Body of pancreas (tissue), 4 donors: ENCODE measurements at regions not wholly inside any gene's neighbourhood (a gene's known extent, or its start where the extent isn't known, plus 50 kb on each side); places are given as distances from the start of the nearest gene placed in this dataset.

ENCODE experiments used
- POLR2A ChIP-seq, 3 donors: fragments of 450-650 bp; IDR thresholded peaks; one replicate each; pipeline ENCODE4 v1.6.1; 2016; ENCODE audit warnings: antibody characterized with exemption in 3 of 3, mild to moderate bottlenecking in 2 of 3
- TF ChIP-seq, protein P1 (sequence below), 7 experiments: fragments of 450-650 bp in 4 of 7; fragments of 200-600 bp in 3 of 7; sonication (generic) in 3 of 7; IDR thresholded peaks; one replicate each; pipeline ENCODE4 v1.5.1; 2016 to 2019; ENCODE audit warnings: antibody characterized with exemption in 7 of 7

DNA sequence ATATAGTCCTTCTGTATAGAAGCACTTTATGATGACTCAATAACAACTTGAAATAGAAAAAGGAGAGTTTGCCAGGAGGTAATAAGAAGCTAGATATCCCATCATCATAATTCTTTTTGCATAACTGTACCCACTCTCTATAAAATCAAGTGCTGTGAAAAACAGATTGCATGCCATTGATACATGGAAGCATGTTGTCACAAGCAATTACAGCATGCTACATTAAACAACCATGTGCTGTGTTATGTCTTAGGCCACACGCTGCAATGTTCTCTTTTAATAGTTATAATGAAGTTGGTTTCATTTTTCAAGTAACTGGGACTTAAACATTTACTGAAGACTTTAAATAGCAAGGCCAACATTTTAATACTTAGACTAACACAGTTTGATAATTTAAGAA, 264.2 kb downstream of the RPRM start:
- TF ChIP-seq, protein P1, sequence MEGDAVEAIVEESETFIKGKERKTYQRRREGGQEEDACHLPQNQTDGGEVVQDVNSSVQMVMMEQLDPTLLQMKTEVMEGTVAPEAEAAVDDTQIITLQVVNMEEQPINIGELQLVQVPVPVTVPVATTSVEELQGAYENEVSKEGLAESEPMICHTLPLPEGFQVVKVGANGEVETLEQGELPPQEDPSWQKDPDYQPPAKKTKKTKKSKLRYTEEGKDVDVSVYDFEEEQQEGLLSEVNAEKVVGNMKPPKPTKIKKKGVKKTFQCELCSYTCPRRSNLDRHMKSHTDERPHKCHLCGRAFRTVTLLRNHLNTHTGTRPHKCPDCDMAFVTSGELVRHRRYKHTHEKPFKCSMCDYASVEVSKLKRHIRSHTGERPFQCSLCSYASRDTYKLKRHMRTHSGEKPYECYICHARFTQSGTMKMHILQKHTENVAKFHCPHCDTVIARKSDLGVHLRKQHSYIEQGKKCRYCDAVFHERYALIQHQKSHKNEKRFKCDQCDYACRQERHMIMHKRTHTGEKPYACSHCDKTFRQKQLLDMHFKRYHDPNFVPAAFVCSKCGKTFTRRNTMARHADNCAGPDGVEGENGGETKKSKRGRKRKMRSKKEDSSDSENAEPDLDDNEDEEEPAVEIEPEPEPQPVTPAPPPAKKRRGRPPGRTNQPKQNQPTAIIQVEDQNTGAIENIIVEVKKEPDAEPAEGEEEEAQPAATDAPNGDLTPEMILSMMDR (IDR thresholded peaks at IDR 0.05) = no peak
- TF ChIP-seq POLR2A (IDR thresholded peaks at IDR 0.05) = no peak
